DND-41 (cell line): ENCODE measurements at regions not wholly inside any gene's neighbourhood (a gene's known extent, or its start where the extent isn't known, plus 50 kb on each side); places are given as distances from the start of the nearest gene placed in this dataset.

Experiments
- CTCF ChIP-seq: IDR thresholded peaks from 2 replicates; pipeline ENCODE4 v1.5.1; 2012; ENCODE audit warnings: borderline replicate concordance, low read length, moderate library complexity, mild to moderate bottlenecking; ENCODE audit not compliant: poor library complexity, severe bottlenecking; ENCODE audit errors: extremely low read depth
- EZH2 ChIP-seq: IDR thresholded peaks from 3 replicates; pipeline ENCODE4 v1.6.1; 2012; ENCODE audit warnings: borderline replicate concordance, low read depth, mild to moderate bottlenecking, moderate library complexity, low read length, inconsistent platforms; ENCODE audit not compliant: severe bottlenecking

GRCh38 chr9:29220596-29221251 lies 1647.4 kb upstream of the C9orf72 start:
- TF ChIP-seq CTCF, result no peak
- TF ChIP-seq EZH2, result no peak
